ENCODE measurements at regions not wholly inside any gene's neighbourhood (a gene's known extent, or its start where the extent isn't known, plus 50 kb on each side); places are given as distances from the start of the nearest gene placed in this dataset.

DNA sequence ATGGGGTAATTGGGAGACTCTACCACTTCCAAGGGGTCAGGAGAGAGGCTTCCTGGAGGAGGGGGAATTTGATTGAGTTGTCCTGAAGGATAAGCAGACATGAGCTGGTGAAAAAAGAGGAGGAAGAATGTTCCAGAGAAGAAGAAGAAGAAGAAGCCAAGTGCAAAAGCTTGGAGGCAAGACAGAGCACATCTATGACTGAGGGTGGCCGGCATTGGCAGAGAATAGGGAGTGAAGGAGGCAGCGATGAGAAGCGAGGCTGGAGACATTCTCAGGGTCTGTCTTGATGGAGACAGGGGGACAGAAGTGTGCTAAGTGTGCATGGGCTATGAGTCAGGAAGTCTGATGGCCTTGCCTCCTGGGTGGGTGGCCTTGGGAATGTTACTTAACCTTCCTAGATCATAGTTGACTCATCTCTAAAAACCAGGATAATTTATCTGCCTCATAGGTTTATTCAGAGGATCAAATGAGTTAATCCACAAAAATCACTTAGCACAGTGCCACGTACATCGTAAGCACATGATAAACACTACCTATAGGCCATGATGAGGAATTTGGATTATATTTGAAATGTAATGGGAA, 171.7 kb downstream of the ABCC12 start:
- intact Hi-C loops (cut with DNase I; ENCODE audit: low total_unique reads): no loop called here
- H3K4me3 ChIP-seq: no peak overlapping the region
- DNase-seq (ENCODE audit: low spot score in 2 of 2): no peak
- H3K9me3 ChIP-seq: no peaks in the 10 kb centered on the region
- no peaks in the 10 kb centered on the region for H3K4me1 ChIP-seq
- peaks cover 0 to 6% of the 10 kb centered on the region in 2 donors for H3K27me3 ChIP-seq
- TF ChIP-seq POLR2A (IDR thresholded peaks at IDR 0.05): no peak
- no peak for TF ChIP-seq POLR2AphosphoS5 (IDR thresholded peaks at IDR 0.05)
- TF ChIP-seq, protein P1, sequence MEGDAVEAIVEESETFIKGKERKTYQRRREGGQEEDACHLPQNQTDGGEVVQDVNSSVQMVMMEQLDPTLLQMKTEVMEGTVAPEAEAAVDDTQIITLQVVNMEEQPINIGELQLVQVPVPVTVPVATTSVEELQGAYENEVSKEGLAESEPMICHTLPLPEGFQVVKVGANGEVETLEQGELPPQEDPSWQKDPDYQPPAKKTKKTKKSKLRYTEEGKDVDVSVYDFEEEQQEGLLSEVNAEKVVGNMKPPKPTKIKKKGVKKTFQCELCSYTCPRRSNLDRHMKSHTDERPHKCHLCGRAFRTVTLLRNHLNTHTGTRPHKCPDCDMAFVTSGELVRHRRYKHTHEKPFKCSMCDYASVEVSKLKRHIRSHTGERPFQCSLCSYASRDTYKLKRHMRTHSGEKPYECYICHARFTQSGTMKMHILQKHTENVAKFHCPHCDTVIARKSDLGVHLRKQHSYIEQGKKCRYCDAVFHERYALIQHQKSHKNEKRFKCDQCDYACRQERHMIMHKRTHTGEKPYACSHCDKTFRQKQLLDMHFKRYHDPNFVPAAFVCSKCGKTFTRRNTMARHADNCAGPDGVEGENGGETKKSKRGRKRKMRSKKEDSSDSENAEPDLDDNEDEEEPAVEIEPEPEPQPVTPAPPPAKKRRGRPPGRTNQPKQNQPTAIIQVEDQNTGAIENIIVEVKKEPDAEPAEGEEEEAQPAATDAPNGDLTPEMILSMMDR (IDR thresholded peaks at IDR 0.05): no peak
- no peaks in the 10 kb centered on the region for H3K36me3 ChIP-seq
- no peak overlapping the region for H3K27ac ChIP-seq

DNA sequence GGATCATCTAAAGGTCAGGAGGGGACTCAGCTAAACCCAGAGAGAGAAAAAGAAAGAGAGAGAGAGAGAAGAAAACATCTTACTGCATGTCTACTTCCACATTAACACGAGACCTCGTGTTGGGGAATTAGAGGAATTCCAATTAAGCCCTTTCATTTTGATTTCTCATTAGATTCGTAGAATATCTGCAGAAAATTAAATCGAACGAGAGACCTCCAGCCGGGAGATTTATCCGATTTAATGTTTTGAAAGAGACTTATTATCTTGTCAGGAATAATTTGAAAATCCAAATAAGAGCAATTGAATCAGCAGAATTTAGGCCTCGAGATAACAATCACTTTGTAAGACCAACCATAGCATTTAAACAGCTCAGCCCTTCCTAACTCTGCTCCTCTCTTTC, 175.6 kb downstream of the ABCC12 start:
- no peak for TF ChIP-seq POLR2A (IDR thresholded peaks at IDR 0.05)
- TF ChIP-seq POLR2AphosphoS5 (IDR thresholded peaks at IDR 0.05): no peak
- TF ChIP-seq, protein P1 (IDR thresholded peaks at IDR 0.05): no peak
- no peaks in the 10 kb centered on the region for H3K36me3 ChIP-seq
- H3K4me1 ChIP-seq: no peaks in the 10 kb centered on the region
- H3K9me3 ChIP-seq: no peaks in the 10 kb centered on the region
- intact Hi-C loops (cut with DNase I; ENCODE audit: low total_unique reads): no loop called here
- no peak overlapping the region for H3K27ac ChIP-seq
- no peak for DNase-seq (ENCODE audit: low spot score in 2 of 2)
- H3K27me3 ChIP-seq: no peaks in the 10 kb centered on the region
- H3K4me3 ChIP-seq: no peak overlapping the region

DNA sequence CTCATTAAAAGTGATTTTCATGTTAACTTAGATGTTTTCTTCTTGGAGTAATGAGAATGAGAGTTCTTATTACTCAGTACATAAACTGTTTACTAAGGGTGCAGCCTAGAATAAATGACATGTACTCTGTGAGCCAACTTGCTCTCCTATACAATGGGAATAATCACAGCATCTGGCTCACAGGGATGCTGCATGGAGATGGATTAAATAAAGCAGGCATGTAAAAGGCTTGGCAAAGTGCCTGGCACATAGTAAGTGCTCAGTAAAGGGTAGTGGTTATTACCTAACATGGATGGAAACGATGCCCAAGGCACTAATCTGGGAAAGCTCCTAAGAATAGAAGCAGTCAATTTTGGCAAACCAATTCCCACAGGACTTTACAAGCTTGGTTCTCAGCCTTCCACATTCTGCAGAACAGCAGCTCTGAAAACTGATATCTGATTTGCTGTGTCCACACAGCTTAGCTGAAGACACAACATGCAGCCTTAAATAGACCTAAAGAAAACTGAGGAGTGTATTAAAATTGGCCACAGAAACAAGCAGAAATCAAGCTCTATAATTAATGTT, 176.1 kb downstream of the ABCC12 start:
- no peak for DNase-seq (ENCODE audit: low spot score in 2 of 2)
- Histone ChIP-seq H3K36me3 (no peaks in the 10 kb centered on the region), H3K9me3 (no peaks in the 10 kb centered on the region), H3K27ac (no peak overlapping the region), H3K4me3 (no peak overlapping the region), H3K27me3 (no peaks in the 10 kb centered on the region), H3K4me1 (no peaks in the 10 kb centered on the region)
- intact Hi-C loops (cut with DNase I; ENCODE audit: low total_unique reads): no loop called here
- TF ChIP-seq, protein P1 (IDR thresholded peaks at IDR 0.05): no peak
- TF ChIP-seq POLR2A (IDR thresholded peaks at IDR 0.05) (no peak), POLR2AphosphoS5 (IDR thresholded peaks at IDR 0.05) (no peak)

DNA sequence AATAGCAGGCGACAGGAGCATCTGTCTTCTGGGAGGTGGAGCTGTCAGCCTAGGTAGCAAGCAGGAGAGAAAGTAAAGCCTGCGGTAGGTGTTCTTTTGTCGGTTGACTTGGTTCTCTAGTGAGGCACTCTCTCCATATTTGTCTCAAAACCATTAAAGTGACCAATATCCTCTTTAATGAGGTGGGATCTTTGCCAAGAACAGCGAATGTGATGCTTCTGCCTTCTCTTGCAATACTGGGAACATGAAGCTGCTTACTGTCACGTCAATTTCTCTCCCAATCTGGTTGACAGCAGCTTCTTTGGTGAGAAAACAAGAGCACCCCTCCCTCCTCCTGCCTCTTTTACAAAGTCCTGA, 176.7 kb downstream of the ABCC12 start:
- DNase-seq (ENCODE audit: low spot score in 2 of 2): no peak
- intact Hi-C loops (cut with DNase I; ENCODE audit: low total_unique reads): no loop called here

DNA sequence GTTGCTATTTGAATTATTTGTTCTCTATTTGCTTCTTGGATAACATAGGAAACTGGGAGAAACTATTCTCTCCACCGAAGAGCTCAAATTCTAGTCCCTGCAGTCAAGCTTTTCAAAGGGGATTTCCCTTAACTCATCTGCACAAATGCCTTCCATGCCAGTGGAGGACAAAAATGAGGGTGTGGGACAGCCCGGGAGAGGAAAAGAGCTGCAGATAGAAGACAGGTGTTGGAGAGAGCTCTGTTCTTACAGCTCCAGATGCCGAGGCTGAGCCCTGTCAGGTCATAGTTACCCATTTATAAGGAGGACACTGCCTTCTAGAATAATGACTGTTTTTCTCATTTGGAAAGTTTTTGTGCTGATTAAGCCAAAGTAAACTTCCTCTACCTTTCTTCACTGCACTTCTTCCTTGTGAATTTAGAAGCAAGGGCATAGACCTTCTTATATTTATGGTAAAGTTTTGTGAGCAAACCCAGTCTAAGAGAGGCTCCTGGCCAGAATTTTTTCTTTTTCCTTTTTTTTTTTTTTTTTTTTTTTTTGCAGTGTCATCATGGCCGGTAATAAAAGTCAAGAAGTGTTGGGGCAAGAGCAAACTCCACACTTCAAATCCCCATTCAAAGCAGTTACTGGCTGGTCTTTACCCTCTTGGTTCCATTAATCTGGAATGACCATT, 177.2 kb downstream of the ABCC12 start:
- no peaks in the 10 kb centered on the region for H3K27me3 ChIP-seq
- no peaks in the 10 kb centered on the region for H3K4me1 ChIP-seq
- DNase-seq (ENCODE audit: low spot score in 2 of 2): no peak
- H3K4me3 ChIP-seq: no peak overlapping the region
- no peaks in the 10 kb centered on the region for H3K9me3 ChIP-seq
- TF ChIP-seq, protein P1 (IDR thresholded peaks at IDR 0.05): no peak
- TF ChIP-seq POLR2AphosphoS5 (IDR thresholded peaks at IDR 0.05) (no peak), POLR2A (IDR thresholded peaks at IDR 0.05) (no peak)
- H3K27ac ChIP-seq: no peak overlapping the region
- intact Hi-C loops (cut with DNase I; ENCODE audit: low total_unique reads): no loop called here
- no peaks in the 10 kb centered on the region for H3K36me3 ChIP-seq

More for the DNA sequence above, 176.7 kb downstream of the ABCC12 start:
- no peak overlapping the region for H3K4me3 ChIP-seq
- H3K27me3 ChIP-seq: no peaks in the 10 kb centered on the region
- H3K4me1 ChIP-seq: no peaks in the 10 kb centered on the region
- no peaks in the 10 kb centered on the region for H3K36me3 ChIP-seq
- no peak for TF ChIP-seq POLR2AphosphoS5 (IDR thresholded peaks at IDR 0.05)
- TF ChIP-seq POLR2A (IDR thresholded peaks at IDR 0.05): no peak
- TF ChIP-seq, protein P1 (IDR thresholded peaks at IDR 0.05): no peak
- no peaks in the 10 kb centered on the region for H3K9me3 ChIP-seq
- no peak overlapping the region for H3K27ac ChIP-seq
